CD4-positive, alpha-beta T cell (primary cell): ENCODE measurements at regions not wholly inside any gene's neighbourhood (a gene's known extent, or its start where the extent isn't known, plus 50 kb on each side); places are given as distances from the start of the nearest gene placed in this dataset.

Experiments
- ATAC-seq: fragments of 200-7000 bp; cut with Tn5 transposase; one replicate; pipeline ENCODE4 v1.10.0; 2022; ENCODE audit warnings: mild to moderate bottlenecking; ENCODE audit not compliant: poor library complexity
- CTCF ChIA-PET: fragments of 350-600 bp; sonication (Branson Sonifier 250); formaldehyde crosslinking; loops from one replicate; lab custom pipeline; 2021; ENCODE audit warnings: antibody characterized with exemption, inconsistent platforms; lab: Charles Lee
- POLR2A ChIA-PET: fragments of 350-600 bp; sonication (Branson Sonifier 250); formaldehyde crosslinking; loops from one replicate; lab custom pipeline; 2021; ENCODE audit warnings: antibody characterized with exemption, inconsistent platforms; lab: Charles Lee
- DNase-seq, 14 experiments: peaks; one replicate each; pipeline ENCODE4 v3.0.0-alpha.2; 2013 to 2020; ENCODE audit warnings: mixed read lengths in 2 of 14
- H3K27ac ChIP-seq, 2 donors: one replicate each; pipeline versions ENCODE4 v1.5.1 to v1.7.0; 2013; ENCODE audit warnings: low read length in 2 of 2, low read depth in 1 of 2, mild to moderate bottlenecking in 1 of 2
- H3K27me3 ChIP-seq, 2 experiments: 1 replicate in 1 of 2; 2 replicates in 1 of 2; pipeline versions ENCODE4 v1.6.1 to v1.7.0; 2013; ENCODE audit warnings: low read length in 2 of 2, control low read depth in 1 of 2, mild to moderate bottlenecking in 1 of 2, moderate library complexity in 1 of 2; ENCODE audit not compliant: insufficient read depth in 2 of 2, control insufficient read depth in 1 of 2
- H3K36me3 ChIP-seq: one replicate; pipeline ENCODE4 v1.6.1; 2013; ENCODE audit warnings: low read length, control low read depth; ENCODE audit not compliant: insufficient read depth
- H3K4me1 ChIP-seq: one replicate; pipeline ENCODE4 v1.6.1; 2013; ENCODE audit warnings: low read length, control low read depth; ENCODE audit not compliant: insufficient read depth
- H3K4me3 ChIP-seq: one replicate; pipeline ENCODE4 v1.5.1; 2013; ENCODE audit warnings: mild to moderate bottlenecking, low read length, moderate library complexity
- H3K9me3 ChIP-seq, 2 experiments: 1 replicate in 1 of 2; 2 replicates in 1 of 2; pipeline versions ENCODE4 v1.6.1 to v1.7.0; 2013; ENCODE audit warnings: low read length in 2 of 2, mild to moderate bottlenecking in 2 of 2, control low read depth in 1 of 2, moderate library complexity in 1 of 2; ENCODE audit not compliant: control insufficient read depth in 1 of 2, insufficient read depth in 1 of 2
- H3K27ac Mint-ChIP-seq: one replicate; pipeline ENCODE4 v1.8.0; 2020; ENCODE audit warnings: mixed read lengths
- H3K27me3 Mint-ChIP-seq: one replicate; pipeline ENCODE4 v1.8.0; 2021; ENCODE audit warnings: mixed read lengths
- H3K36me3 Mint-ChIP-seq: one replicate; pipeline ENCODE4 v1.8.0; 2021; ENCODE audit warnings: low read depth, mixed read lengths
- H3K4me1 Mint-ChIP-seq: one replicate; pipeline ENCODE4 v1.8.0; 2021; ENCODE audit warnings: low read depth, mixed read lengths
- H3K4me3 Mint-ChIP-seq: one replicate; pipeline ENCODE4 v1.8.0; 2020; ENCODE audit warnings: mild to moderate bottlenecking, mixed read lengths
- H3K9me3 Mint-ChIP-seq: one replicate; pipeline ENCODE4 v1.8.0; 2020; ENCODE audit warnings: mixed read lengths
- intact Hi-C, 2 experiments: fragments of 100-400 bp; cut with DNase I in 1 of 2; cut with micrococcal nuclease in 1 of 2; formaldehyde crosslinking; loops; one replicate each; pipeline versions ENCODE4 v1.15.1 to v1.9.0; 2023 to 2025; cut with DNase I, micrococcal nuclease
- TF ChIP-seq, protein P1 (sequence below): fragments of 200-600 bp; IDR thresholded peaks from one replicate; pipeline ENCODE4 v1.8.0; 2022; ENCODE audit warnings: antibody characterized with exemption, mild to moderate bottlenecking

GRCh38 chr2:212667751-212668316, 129.2 kb upstream of the ERBB4 start:
- Mint-ChIP-seq H3K4me3 (no peak overlapping the region), H3K27ac (no peak overlapping the region), H3K9me3 (no peaks in the 10 kb centered on the region), H3K36me3 (no peaks in the 10 kb centered on the region), H3K27me3 (no peaks in the 10 kb centered on the region), H3K4me1 (no peaks in the 10 kb centered on the region)
- H3K4me3 ChIP-seq: no peak overlapping the region
- no peaks in the 10 kb centered on the region for H3K36me3 ChIP-seq
- no peaks in the 10 kb centered on the region for H3K4me1 ChIP-seq
- ATAC-seq: no peak
- no peak overlapping the region for H3K27ac ChIP-seq
- POLR2A ChIA-PET: no interaction called here
- TF ChIP-seq, protein P1, sequence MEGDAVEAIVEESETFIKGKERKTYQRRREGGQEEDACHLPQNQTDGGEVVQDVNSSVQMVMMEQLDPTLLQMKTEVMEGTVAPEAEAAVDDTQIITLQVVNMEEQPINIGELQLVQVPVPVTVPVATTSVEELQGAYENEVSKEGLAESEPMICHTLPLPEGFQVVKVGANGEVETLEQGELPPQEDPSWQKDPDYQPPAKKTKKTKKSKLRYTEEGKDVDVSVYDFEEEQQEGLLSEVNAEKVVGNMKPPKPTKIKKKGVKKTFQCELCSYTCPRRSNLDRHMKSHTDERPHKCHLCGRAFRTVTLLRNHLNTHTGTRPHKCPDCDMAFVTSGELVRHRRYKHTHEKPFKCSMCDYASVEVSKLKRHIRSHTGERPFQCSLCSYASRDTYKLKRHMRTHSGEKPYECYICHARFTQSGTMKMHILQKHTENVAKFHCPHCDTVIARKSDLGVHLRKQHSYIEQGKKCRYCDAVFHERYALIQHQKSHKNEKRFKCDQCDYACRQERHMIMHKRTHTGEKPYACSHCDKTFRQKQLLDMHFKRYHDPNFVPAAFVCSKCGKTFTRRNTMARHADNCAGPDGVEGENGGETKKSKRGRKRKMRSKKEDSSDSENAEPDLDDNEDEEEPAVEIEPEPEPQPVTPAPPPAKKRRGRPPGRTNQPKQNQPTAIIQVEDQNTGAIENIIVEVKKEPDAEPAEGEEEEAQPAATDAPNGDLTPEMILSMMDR: no peak
- H3K9me3 ChIP-seq: no peaks in the 10 kb centered on the region
- CTCF ChIA-PET: no interaction called here
- H3K27me3 ChIP-seq: no peaks in the 10 kb centered on the region
- no peak for DNase-seq
- intact Hi-C loops: no loop called here

- Histone ChIP-seq H3K4me1 (no peaks in the 10 kb centered on the region), H3K9me3 (no peaks in the 10 kb centered on the region), H3K36me3 (no peaks in the 10 kb centered on the region), H3K27me3 (no peaks in the 10 kb centered on the region), H3K4me3 (no peak overlapping the region), H3K27ac (no peak overlapping the region)
- DNase-seq (no peak), ATAC-seq (no peak)
- Mint-ChIP-seq H3K4me1 (no peaks in the 10 kb centered on the region), H3K27ac (no peak overlapping the region), H3K9me3 (no peaks in the 10 kb centered on the region), H3K4me3 (no peak overlapping the region), H3K27me3 (peaks cover 8% of the 10 kb centered on the region), H3K36me3 (no peaks in the 10 kb centered on the region)
- intact Hi-C loops: no loop called here
- ChIA-PET CTCF (no interaction called here), POLR2A (no interaction called here)
- TF ChIP-seq, protein P1: no peak
Observed at GRCh38 chr2:212665948-212666347, 127.3 kb upstream of the ERBB4 start.

DNA sequence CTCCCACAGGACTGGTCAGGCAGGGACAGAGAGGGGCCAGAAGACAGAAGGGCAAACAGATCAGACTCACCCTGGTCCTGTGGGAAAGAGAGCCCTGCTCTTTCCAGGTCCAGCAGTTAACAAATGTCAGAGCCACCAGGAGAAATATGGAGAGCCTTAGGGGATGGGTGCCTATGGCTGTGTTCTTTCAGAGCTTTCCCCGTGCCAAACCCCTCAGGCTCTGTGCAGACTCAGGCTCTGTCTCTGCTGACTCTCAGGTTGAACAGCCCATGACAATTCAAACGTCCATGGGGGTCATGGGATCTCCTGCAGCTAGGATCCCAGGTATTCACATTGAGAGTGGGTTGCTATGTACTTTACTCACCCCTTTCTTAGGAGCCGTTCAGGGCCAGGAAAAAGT, 120.8 kb upstream of the ERBB4 start:
- H3K9me3 Mint-ChIP-seq: peaks cover 9% of the 10 kb centered on the region
- Histone ChIP-seq H3K4me1 (no peaks in the 10 kb centered on the region), H3K27me3 (peaks cover 0 to 3% of the 10 kb centered on the region in 2 experiments), H3K36me3 (no peaks in the 10 kb centered on the region), H3K27ac (no peak overlapping the region), H3K9me3 (peaks cover 0 to 5% of the 10 kb centered on the region in 2 experiments), H3K4me3 (no peak overlapping the region)
- ChIA-PET POLR2A (no interaction called here), CTCF (no interaction called here)
- no peaks in the 10 kb centered on the region for H3K4me1 Mint-ChIP-seq
- H3K36me3 Mint-ChIP-seq: no peaks in the 10 kb centered on the region
- TF ChIP-seq, protein P1: no peak
- peaks cover 30% of the 10 kb centered on the region for H3K27me3 Mint-ChIP-seq
- H3K4me3 Mint-ChIP-seq: no peak overlapping the region
- H3K27ac Mint-ChIP-seq: no peak overlapping the region
- intact Hi-C loops: no loop called here
- DNase-seq: no peak
- ATAC-seq: no peak
